Caco-2 (cell line): ENCODE measurements at regions not wholly inside any gene's neighbourhood (a gene's known extent, or its start where the extent isn't known, plus 50 kb on each side); places are given as distances from the start of the nearest gene placed in this dataset.

ENCODE experiments used
- BruUV-seq: library from RNA; stranded (reverse); fragments of 400-500 nt; replicated peaks from 2 replicates; lab custom pipeline; 2021; lab: Mats Ljungman, UMichigan
- CTCF ChIA-PET: fragments of 300-600 bp; sonication (Branson Sonifier 250); formaldehyde crosslinking; loops from one replicate; lab custom pipeline; 2022; ENCODE audit warnings: antibody characterized with exemption; lab: Charles Lee
- POLR2A ChIA-PET: fragments of 300-600 bp; sonication (Branson Sonifier 250); formaldehyde crosslinking; loops from one replicate; lab custom pipeline; 2022; ENCODE audit warnings: antibody characterized with exemption; lab: Charles Lee
- DNase-seq, 2 experiments: peaks; one replicate each; pipeline versions ENCODE4 v3.0.0 to v3.0.0-alpha.2; 2020 to 2022
- H3K27me3 ChIP-seq: replicated peaks from 2 replicates; pipeline ENCODE4 v1.6.0; 2011; ENCODE audit warnings: low read length; ENCODE audit not compliant: control insufficient read depth, insufficient read depth
- H3K36me3 ChIP-seq: 2 replicates; pipeline ENCODE4 v1.5.1; 2011; ENCODE audit warnings: low read length; ENCODE audit not compliant: control insufficient read depth, insufficient read depth
- H3K4me1 ChIP-seq: fragments of 250-450 bp; sonication (Bioruptor Pico); 2 replicates; pipeline ENCODE4 v1.5.1; 2020; ENCODE audit warnings: mild to moderate bottlenecking
- H3K4me3 ChIP-seq: 2 replicates; pipeline ENCODE4 v1.5.1; 2011; ENCODE audit warnings: low read depth, mild to moderate bottlenecking, control low read depth, low read length
- H3K9me3 ChIP-seq: fragments of 250-450 bp; sonication (Bioruptor Pico); 2 replicates; pipeline ENCODE4 v1.5.1; 2020; ENCODE audit warnings: mild to moderate bottlenecking, moderate library complexity
- H3K27ac Mint-ChIP-seq: one replicate; pipeline ENCODE4 v1.8.0; 2022; ENCODE audit warnings: mixed read lengths; ENCODE audit not compliant: unreplicated experiment
- H3K27me3 Mint-ChIP-seq: one replicate; pipeline ENCODE4 v1.8.0; 2022; ENCODE audit warnings: mixed read lengths; ENCODE audit not compliant: insufficient read depth, unreplicated experiment
- H3K36me3 Mint-ChIP-seq: one replicate; pipeline ENCODE4 v1.8.0; 2022; ENCODE audit warnings: mild to moderate bottlenecking, mixed read lengths; ENCODE audit not compliant: insufficient read depth, unreplicated experiment
- H3K4me1 Mint-ChIP-seq: one replicate; pipeline ENCODE4 v1.8.0; 2022; ENCODE audit warnings: low read depth, mixed read lengths; ENCODE audit not compliant: unreplicated experiment
- H3K4me3 Mint-ChIP-seq: one replicate; pipeline ENCODE4 v1.8.0; 2022; ENCODE audit warnings: mild to moderate bottlenecking, moderate library complexity, mixed read lengths; ENCODE audit not compliant: unreplicated experiment
- H3K9me3 Mint-ChIP-seq: one replicate; pipeline ENCODE4 v1.8.0; 2022; ENCODE audit warnings: mixed read lengths; ENCODE audit not compliant: unreplicated experiment
- intact Hi-C: fragments of 100-400 bp; cut with micrococcal nuclease; formaldehyde crosslinking; loops from one replicate; pipeline ENCODE4 v1.10.0; 2022; ENCODE audit not compliant: unreplicated experiment
- TF ChIP-seq, protein P1 (sequence below), 2 experiments: fragments of 200-600 bp in 1 of 2; IDR thresholded peaks; 1 replicate in 1 of 2; 2 replicates in 1 of 2; pipeline versions ENCODE4 v1.5.1 to v1.8.0; 2011 to 2022; ENCODE audit warnings: antibody characterized with exemption in 1 of 2, control low read depth in 1 of 2, inconsistent platforms in 1 of 2, low read depth in 1 of 2, low read length in 1 of 2, mild to moderate bottlenecking in 1 of 2, moderate library complexity in 1 of 2; ENCODE audit not compliant: insufficient read depth in 1 of 2, severe bottlenecking in 1 of 2, unreplicated experiment in 1 of 2

DNA sequence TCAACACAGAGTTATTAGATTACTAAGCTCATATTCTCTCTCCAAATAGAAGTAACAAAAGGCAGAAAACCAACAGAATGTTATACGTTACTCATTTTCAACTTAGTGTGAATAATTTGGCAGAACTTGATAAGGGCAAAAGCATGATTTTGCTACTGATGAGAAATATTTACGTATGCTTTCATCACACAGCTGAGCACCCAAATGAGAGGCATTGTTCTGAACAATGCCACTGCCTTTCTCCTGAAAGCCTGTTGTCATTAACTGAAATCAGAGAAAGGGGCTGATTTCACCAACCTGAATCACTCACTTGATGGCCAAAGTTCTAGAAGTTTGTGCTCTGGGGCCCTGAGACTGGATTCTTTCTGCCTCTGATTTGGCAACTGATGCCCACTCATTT lies 367.5 kb upstream of the PTGER4 start:
- no peaks in the 10 kb centered on the region for H3K9me3 Mint-ChIP-seq
- Histone ChIP-seq H3K36me3 (no peaks in the 10 kb centered on the region), H3K27me3 (no peaks in the 10 kb centered on the region), H3K4me3 (no peak overlapping the region), H3K4me1 (no peaks in the 10 kb centered on the region), H3K9me3 (no peaks in the 10 kb centered on the region)
- H3K4me1 Mint-ChIP-seq, result no peaks in the 10 kb centered on the region
- intact Hi-C loops, result no loop called here
- ChIA-PET CTCF (interaction anchor here (0.9 kb wide), 1 partner anchor 597 kb away, joined by 3 read pairs; no protein-coding TSS in a partner anchor), POLR2A (no interaction called here)
- no peak overlapping the region for H3K27ac Mint-ChIP-seq
- no peak overlapping the region for H3K4me3 Mint-ChIP-seq
- TF ChIP-seq, protein P1, sequence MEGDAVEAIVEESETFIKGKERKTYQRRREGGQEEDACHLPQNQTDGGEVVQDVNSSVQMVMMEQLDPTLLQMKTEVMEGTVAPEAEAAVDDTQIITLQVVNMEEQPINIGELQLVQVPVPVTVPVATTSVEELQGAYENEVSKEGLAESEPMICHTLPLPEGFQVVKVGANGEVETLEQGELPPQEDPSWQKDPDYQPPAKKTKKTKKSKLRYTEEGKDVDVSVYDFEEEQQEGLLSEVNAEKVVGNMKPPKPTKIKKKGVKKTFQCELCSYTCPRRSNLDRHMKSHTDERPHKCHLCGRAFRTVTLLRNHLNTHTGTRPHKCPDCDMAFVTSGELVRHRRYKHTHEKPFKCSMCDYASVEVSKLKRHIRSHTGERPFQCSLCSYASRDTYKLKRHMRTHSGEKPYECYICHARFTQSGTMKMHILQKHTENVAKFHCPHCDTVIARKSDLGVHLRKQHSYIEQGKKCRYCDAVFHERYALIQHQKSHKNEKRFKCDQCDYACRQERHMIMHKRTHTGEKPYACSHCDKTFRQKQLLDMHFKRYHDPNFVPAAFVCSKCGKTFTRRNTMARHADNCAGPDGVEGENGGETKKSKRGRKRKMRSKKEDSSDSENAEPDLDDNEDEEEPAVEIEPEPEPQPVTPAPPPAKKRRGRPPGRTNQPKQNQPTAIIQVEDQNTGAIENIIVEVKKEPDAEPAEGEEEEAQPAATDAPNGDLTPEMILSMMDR (IDR thresholded peaks at IDR 0.05; ENCODE audit: insufficient read depth in 1 of 2, low read depth in 1 of 2, low read length in 1 of 2, severe bottlenecking in 1 of 2, unreplicated experiment in 1 of 2), result no peak
- H3K36me3 Mint-ChIP-seq, result no peaks in the 10 kb centered on the region
- no TSS peak for BruUV-seq
- no peak for DNase-seq
- H3K27me3 Mint-ChIP-seq, result peaks cover 10% of the 10 kb centered on the region

- Histone ChIP-seq H3K9me3 (no peaks in the 10 kb centered on the region), H3K36me3 (no peaks in the 10 kb centered on the region), H3K4me1 (no peaks in the 10 kb centered on the region), H3K27me3 (no peaks in the 10 kb centered on the region), H3K4me3 (no peak overlapping the region)
- BruUV-seq, result no TSS peak
- POLR2A ChIA-PET, result no interaction called here
- no peak overlapping the region for H3K4me3 Mint-ChIP-seq
- CTCF ChIA-PET, result no interaction called here
- intact Hi-C loops, result no loop called here
- H3K9me3 Mint-ChIP-seq, result no peaks in the 10 kb centered on the region
- H3K27ac Mint-ChIP-seq, result no peak overlapping the region
- TF ChIP-seq, protein P1 (IDR thresholded peaks at IDR 0.05; ENCODE audit: insufficient read depth in 1 of 2, low read depth in 1 of 2, low read length in 1 of 2, severe bottlenecking in 1 of 2, unreplicated experiment in 1 of 2), result no peak
- no peak for DNase-seq
- no peaks in the 10 kb centered on the region for H3K36me3 Mint-ChIP-seq
- H3K27me3 Mint-ChIP-seq, result peaks cover 3% of the 10 kb centered on the region
- no peaks in the 10 kb centered on the region for H3K4me1 Mint-ChIP-seq
Observed at GRCh38 chr5:40309851-40310250, 369.9 kb upstream of the PTGER4 start.

DNA sequence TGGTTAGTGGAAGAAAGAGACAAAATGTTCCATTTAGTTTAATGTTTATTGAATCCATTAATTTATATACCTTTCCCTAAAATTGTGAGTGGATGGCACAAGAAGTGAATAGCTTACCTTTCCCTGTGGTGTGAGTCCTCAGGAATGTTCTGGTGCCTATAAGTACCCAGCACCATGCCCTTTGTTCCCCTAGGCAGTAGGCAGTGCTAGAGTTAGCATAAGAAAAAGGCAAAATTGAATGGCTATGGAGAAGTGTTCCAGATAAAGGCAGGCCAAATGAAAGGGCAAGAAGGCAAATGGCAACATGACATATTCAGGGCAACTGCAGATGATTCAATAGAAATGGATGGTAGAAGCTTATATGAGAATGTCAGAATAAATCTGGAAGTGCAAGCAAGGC lies 370.8 kb upstream of the PTGER4 start:
- Mint-ChIP-seq H3K27ac (no peak overlapping the region), H3K4me1 (no peaks in the 10 kb centered on the region), H3K9me3 (no peaks in the 10 kb centered on the region), H3K4me3 (no peak overlapping the region), H3K36me3 (no peaks in the 10 kb centered on the region), H3K27me3 (peaks cover 3% of the 10 kb centered on the region)
- TF ChIP-seq, protein P1 (IDR thresholded peaks at IDR 0.05; ENCODE audit: insufficient read depth in 1 of 2, low read depth in 1 of 2, low read length in 1 of 2, severe bottlenecking in 1 of 2, unreplicated experiment in 1 of 2), result no peak
- ChIA-PET POLR2A (no interaction called here), CTCF (no interaction called here)
- no peaks in the 10 kb centered on the region for H3K27me3 ChIP-seq
- DNase-seq, result no peak
- H3K4me1 ChIP-seq, result no peaks in the 10 kb centered on the region
- BruUV-seq, result no TSS peak
- no peaks in the 10 kb centered on the region for H3K9me3 ChIP-seq
- intact Hi-C loops, result no loop called here
- H3K4me3 ChIP-seq, result no peak overlapping the region
- H3K36me3 ChIP-seq, result no peaks in the 10 kb centered on the region
